Trophoblast cell (in vitro differentiated cells and primary cell): ENCODE measurements at regions not wholly inside any gene's neighbourhood (a gene's known extent, or its start where the extent isn't known, plus 50 kb on each side); places are given as distances from the start of the nearest gene placed in this dataset.

ENCODE experiments used
- DNase-seq, 2 donors: peaks; one replicate each; pipeline ENCODE4 v3.0.0-alpha.2; 2016
- H2AFZ ChIP-seq: 2 replicates; pipeline ENCODE4 v1.6.1; 2013; ENCODE audit warnings: low read length, moderate library complexity, mild to moderate bottlenecking; ENCODE audit not compliant: insufficient read depth, poor library complexity
- H2AK5ac ChIP-seq: 2 replicates; pipeline ENCODE4 v1.6.1; 2013; ENCODE audit warnings: mild to moderate bottlenecking, low read length
- H2BK120ac ChIP-seq: 2 replicates; pipeline ENCODE4 v1.6.1; 2013; ENCODE audit warnings: low read length, mild to moderate bottlenecking, moderate library complexity; ENCODE audit not compliant: insufficient read depth, poor library complexity
- H2BK12ac ChIP-seq: 2 replicates; pipeline ENCODE4 v1.6.1; 2013; ENCODE audit warnings: mild to moderate bottlenecking, low read length, moderate library complexity
- H2BK5ac ChIP-seq: 2 replicates; pipeline ENCODE4 v1.6.1; 2013; ENCODE audit warnings: low read length, low read depth, moderate library complexity, mild to moderate bottlenecking; ENCODE audit not compliant: poor library complexity
- H3K14ac ChIP-seq: 2 replicates; pipeline ENCODE4 v1.6.1; 2013; ENCODE audit warnings: mild to moderate bottlenecking, low read length
- H3K18ac ChIP-seq: 2 replicates; pipeline ENCODE4 v1.6.1; 2013; ENCODE audit warnings: mild to moderate bottlenecking, low read length
- H3K23ac ChIP-seq: 2 replicates; pipeline ENCODE4 v1.6.1; 2013; ENCODE audit warnings: low read length
- H3K27ac ChIP-seq: 2 replicates; pipeline ENCODE4 v1.5.1; 2013; ENCODE audit warnings: low read depth, mild to moderate bottlenecking, inconsistent platforms, low read length, moderate library complexity
- H3K27me3 ChIP-seq: 2 replicates; pipeline ENCODE4 v1.6.1; 2013; ENCODE audit warnings: inconsistent platforms, mild to moderate bottlenecking, low read length, moderate library complexity; ENCODE audit not compliant: insufficient read depth
- H3K36me3 ChIP-seq, 2 experiments: 1 replicate in 1 of 2; 2 replicates in 1 of 2; pipeline ENCODE4 v1.6.1; 2013; ENCODE audit warnings: low read length in 2 of 2, mild to moderate bottlenecking in 2 of 2, moderate library complexity in 1 of 2; ENCODE audit not compliant: insufficient read depth in 2 of 2, control insufficient read depth in 1 of 2
- H3K4ac ChIP-seq: 2 replicates; pipeline ENCODE4 v1.6.1; 2013; ENCODE audit warnings: low read depth, mild to moderate bottlenecking, low read length, moderate library complexity
- H3K4me1 ChIP-seq, 2 experiments: 1 replicate in 1 of 2; 2 replicates in 1 of 2; pipeline ENCODE4 v1.6.1; 2013; ENCODE audit warnings: low read length in 2 of 2, mild to moderate bottlenecking in 2 of 2, moderate library complexity in 1 of 2; ENCODE audit not compliant: insufficient read depth in 2 of 2, control insufficient read depth in 1 of 2
- H3K4me2 ChIP-seq: 2 replicates; pipeline ENCODE4 v1.6.1; 2013; ENCODE audit warnings: inconsistent platforms, mild to moderate bottlenecking, low read length, moderate library complexity
- H3K4me3 ChIP-seq: 2 replicates; pipeline ENCODE4 v1.5.1; 2013; ENCODE audit warnings: mild to moderate bottlenecking, low read depth, low read length, inconsistent platforms
- H3K79me1 ChIP-seq: one replicate; pipeline ENCODE4 v1.6.1; 2013; ENCODE audit warnings: low read length
- H3K79me2 ChIP-seq: 2 replicates; pipeline ENCODE4 v1.6.1; 2013; ENCODE audit warnings: low read length, mild to moderate bottlenecking; ENCODE audit not compliant: control insufficient read depth, insufficient read depth, poor library complexity
- H3K9ac ChIP-seq: 2 replicates; pipeline ENCODE4 v1.6.1; 2013; ENCODE audit warnings: mild to moderate bottlenecking, low read length
- H3K9me3 ChIP-seq: 2 replicates; pipeline ENCODE4 v1.6.1; 2013; ENCODE audit warnings: low read depth, mild to moderate bottlenecking, control low read depth, inconsistent platforms, low read length; ENCODE audit not compliant: insufficient read depth
- H4K12ac ChIP-seq: 2 replicates; pipeline ENCODE4 v1.6.1; 2013; ENCODE audit warnings: low read depth, mild to moderate bottlenecking, low read length, moderate library complexity
- H4K8ac ChIP-seq: 2 replicates; pipeline ENCODE4 v1.6.1; 2013; ENCODE audit warnings: low read depth, mild to moderate bottlenecking, low read length, moderate library complexity
- H4K91ac ChIP-seq: one replicate; pipeline ENCODE4 v1.6.1; 2013; ENCODE audit warnings: low read depth, mild to moderate bottlenecking, low read length, moderate library complexity
- WGBS: extraction: QIAGEN DNeasy Blood & Tissue Kit; methylation state at CpG from one replicate; pipeline ENCODE4 v1.1.7; 2013; ENCODE audit warnings: missing lambda C conversion rate; ENCODE audit not compliant: insufficient read length, insufficient coverage; ENCODE audit errors: extremely low coverage; 5-methylcytosine and 5-hydroxymethylcytosine counted together

GRCh38 chr10:58952162-58952601 is 224.3 kb upstream of the PHYHIPL start:
- H4K8ac ChIP-seq, result no peak overlapping the region
- no peak overlapping the region for H3K27ac ChIP-seq
- H2BK120ac ChIP-seq, result no peak overlapping the region
- H3K36me3 ChIP-seq, result no peaks in the 10 kb centered on the region
- H4K12ac ChIP-seq, result no peak overlapping the region
- H3K79me1 ChIP-seq, result no peaks in the 10 kb centered on the region
- no peak for DNase-seq
- no peak overlapping the region for H3K4me2 ChIP-seq
- H3K14ac ChIP-seq, result no peak overlapping the region
- no peak overlapping the region for H2BK12ac ChIP-seq
- no peaks in the 10 kb centered on the region for H3K27me3 ChIP-seq
- H3K23ac ChIP-seq, result no peak overlapping the region
- H4K91ac ChIP-seq, result no peak overlapping the region
- no CpG with 5 or more reads among the region's 5 CpGs for WGBS
- H3K4me3 ChIP-seq, result no peak overlapping the region
- no peak overlapping the region for H3K18ac ChIP-seq
- no peaks in the 10 kb centered on the region for H3K79me2 ChIP-seq
- H3K9ac ChIP-seq, result no peak overlapping the region
- no peak overlapping the region for H2AK5ac ChIP-seq
- no peak overlapping the region for H3K4ac ChIP-seq
- H2BK5ac ChIP-seq, result no peak overlapping the region
- H3K9me3 ChIP-seq, result no peaks in the 10 kb centered on the region
- no peak overlapping the region for H2AFZ ChIP-seq
- H3K4me1 ChIP-seq, result peaks cover 3 to 10% of the 10 kb centered on the region in 2 experiments

GRCh38 chr10:58952747-58953466 is 223.5 kb upstream of the PHYHIPL start:
- DNase-seq, result peak; percentile 16 to 77
- H3K4me3 ChIP-seq, result no peak overlapping the region
- H3K23ac ChIP-seq, result no peak overlapping the region
- H3K79me2 ChIP-seq, result no peaks in the 10 kb centered on the region
- H2AK5ac ChIP-seq, result no peak overlapping the region
- H3K79me1 ChIP-seq, result no peaks in the 10 kb centered on the region
- H2BK120ac ChIP-seq, result no peak overlapping the region
- no peak overlapping the region for H4K12ac ChIP-seq
- H3K27ac ChIP-seq, result no peak overlapping the region
- no peak overlapping the region for H3K9ac ChIP-seq
- WGBS, result no CpG with 5 or more reads among the region's 3 CpGs
- no peaks in the 10 kb centered on the region for H3K36me3 ChIP-seq
- no peak overlapping the region for H2BK5ac ChIP-seq
- H2AFZ ChIP-seq, result no peak overlapping the region
- no peaks in the 10 kb centered on the region for H3K9me3 ChIP-seq
- H3K4ac ChIP-seq, result no peak overlapping the region
- H2BK12ac ChIP-seq, result no peak overlapping the region
- no peak overlapping the region for H4K91ac ChIP-seq
- H4K8ac ChIP-seq, result no peak overlapping the region
- peaks cover 3 to 10% of the 10 kb centered on the region in 2 experiments for H3K4me1 ChIP-seq
- no peaks in the 10 kb centered on the region for H3K27me3 ChIP-seq
- H3K4me2 ChIP-seq, result no peak overlapping the region
- H3K18ac ChIP-seq, result no peak overlapping the region
- no peak overlapping the region for H3K14ac ChIP-seq

GRCh38 chr10:58954178-58954577 is 222.3 kb upstream of the PHYHIPL start:
- H3K4me2 ChIP-seq, result no peak overlapping the region
- H4K8ac ChIP-seq, result no peak overlapping the region
- H3K9me3 ChIP-seq, result no peaks in the 10 kb centered on the region
- H3K14ac ChIP-seq, result no peak overlapping the region
- no peaks in the 10 kb centered on the region for H3K27me3 ChIP-seq
- H3K79me2 ChIP-seq, result no peaks in the 10 kb centered on the region
- peak; percentile 90 to 94 for DNase-seq
- no peak overlapping the region for H2BK120ac ChIP-seq
- no peaks in the 10 kb centered on the region for H3K79me1 ChIP-seq
- no peak overlapping the region for H3K18ac ChIP-seq
- no peak overlapping the region for H3K4me3 ChIP-seq
- H3K36me3 ChIP-seq, result no peaks in the 10 kb centered on the region
- H2BK12ac ChIP-seq, result no peak overlapping the region
- no peak overlapping the region for H2AK5ac ChIP-seq
- no peak overlapping the region for H4K91ac ChIP-seq
- no CpG with 5 or more reads among the region's 2 CpGs for WGBS
- no peak overlapping the region for H3K9ac ChIP-seq
- H3K4ac ChIP-seq, result no peak overlapping the region
- H3K23ac ChIP-seq, result no peak overlapping the region
- H4K12ac ChIP-seq, result no peak overlapping the region
- H2BK5ac ChIP-seq, result no peak overlapping the region
- H2AFZ ChIP-seq, result no peak overlapping the region
- H3K27ac ChIP-seq, result no peak overlapping the region
- H3K4me1 ChIP-seq, result peaks cover 3 to 10% of the 10 kb centered on the region in 2 experiments

- no peak overlapping the region for H2BK5ac ChIP-seq
- no peaks in the 10 kb centered on the region for H3K79me2 ChIP-seq
- no peak overlapping the region for H4K91ac ChIP-seq
- no peaks in the 10 kb centered on the region for H3K79me1 ChIP-seq
- H3K27me3 ChIP-seq, result no peaks in the 10 kb centered on the region
- DNase-seq, result no peak
- H3K36me3 ChIP-seq, result no peaks in the 10 kb centered on the region
- H2BK120ac ChIP-seq, result no peak overlapping the region
- H3K27ac ChIP-seq, result no peak overlapping the region
- H4K12ac ChIP-seq, result no peak overlapping the region
- no peak overlapping the region for H3K4me3 ChIP-seq
- H4K8ac ChIP-seq, result no peak overlapping the region
- no peak overlapping the region for H3K4ac ChIP-seq
- H3K9me3 ChIP-seq, result no peaks in the 10 kb centered on the region
- no peak overlapping the region for H3K14ac ChIP-seq
- no peak overlapping the region for H3K23ac ChIP-seq
- no CpG with 5 or more reads among the region's 1 CpG for WGBS
- no peak overlapping the region for H2BK12ac ChIP-seq
- no peak overlapping the region for H3K4me2 ChIP-seq
- H3K4me1 ChIP-seq, result peaks cover 3 to 10% of the 10 kb centered on the region in 2 experiments
- no peak overlapping the region for H2AFZ ChIP-seq
- H3K18ac ChIP-seq, result no peak overlapping the region
- H2AK5ac ChIP-seq, result no peak overlapping the region
- H3K9ac ChIP-seq, result no peak overlapping the region
Observed at GRCh38 chr10:58955615-58956014, 220.8 kb upstream of the PHYHIPL start.
